MM.1S (cell line): ENCODE measurements at regions not wholly inside any gene's neighbourhood (a gene's known extent, or its start where the extent isn't known, plus 50 kb on each side); places are given as distances from the start of the nearest gene placed in this dataset.

ENCODE experiments used
- DNase-seq: peaks from one replicate; pipeline ENCODE4 v3.0.0-alpha.2; 2015
- H2AFZ ChIP-seq: fragments of 300-600 bp; sonication (generic); 2 replicates; pipeline ENCODE4 v1.6.0; 2016; ENCODE audit warnings: antibody characterized with exemption, low read length
- H3F3A ChIP-seq: fragments of 300-600 bp; sonication (generic); 2 replicates; pipeline ENCODE4 v1.6.1; 2016; ENCODE audit warnings: mild to moderate bottlenecking, antibody characterized with exemption, low read length, moderate library complexity, mixed read lengths; ENCODE audit not compliant: insufficient read depth
- H3K27ac ChIP-seq: fragments of 300-600 bp; sonication (generic); 2 replicates; pipeline ENCODE4 v1.5.1; 2016; ENCODE audit warnings: mild to moderate bottlenecking, low read length
- H3K27me3 ChIP-seq: fragments of 300-600 bp; sonication (generic); replicated peaks from 2 replicates; pipeline ENCODE4 v1.6.0; 2016; ENCODE audit warnings: low read length; ENCODE audit not compliant: insufficient read depth
- H3K36me3 ChIP-seq: fragments of 300-600 bp; sonication (generic); replicated peaks from 2 replicates; pipeline ENCODE4 v1.6.1; 2016; ENCODE audit warnings: mild to moderate bottlenecking, low read length, mixed read lengths; ENCODE audit not compliant: insufficient read depth
- H3K4me1 ChIP-seq: fragments of 300-600 bp; sonication (generic); 2 replicates; pipeline ENCODE4 v1.6.1; 2016; ENCODE audit warnings: low read length, mixed read lengths
- H3K4me2 ChIP-seq: fragments of 300-600 bp; sonication (generic); 2 replicates; pipeline ENCODE4 v1.6.0; 2016; ENCODE audit warnings: low read depth, low read length
- H3K4me3 ChIP-seq: fragments of 300-600 bp; sonication (generic); 2 replicates; pipeline ENCODE4 v1.5.1; 2016; ENCODE audit warnings: low read length, mixed read lengths
- H3K79me2 ChIP-seq: fragments of 300-600 bp; sonication (generic); 2 replicates; pipeline ENCODE4 v1.6.1; 2016; ENCODE audit warnings: mixed run types, low read length, mixed read lengths
- H3K9ac ChIP-seq: fragments of 300-600 bp; sonication (generic); 2 replicates; pipeline ENCODE4 v1.6.1; 2016; ENCODE audit warnings: low read length, mixed read lengths
- H3K9me2 ChIP-seq: fragments of 300-600 bp; sonication (generic); replicated peaks from 2 replicates; pipeline ENCODE4 v1.6.1; 2016; ENCODE audit warnings: mild to moderate bottlenecking, low read length, mixed read lengths; ENCODE audit not compliant: insufficient read depth
- H3K9me3 ChIP-seq: fragments of 300-600 bp; sonication (generic); replicated peaks from 2 replicates; pipeline ENCODE4 v1.6.1; 2016; ENCODE audit warnings: mild to moderate bottlenecking, low read length, mixed read lengths; ENCODE audit not compliant: insufficient read depth
- H4K20me1 ChIP-seq: fragments of 300-600 bp; sonication (generic); 2 replicates; pipeline ENCODE4 v1.6.1; 2016; ENCODE audit warnings: mild to moderate bottlenecking, low read length, moderate library complexity, mixed read lengths; ENCODE audit not compliant: insufficient read depth
- EZH2 ChIP-seq: fragments of 300-600 bp; sonication (generic); optimal IDR thresholded peaks from 2 replicates; pipeline ENCODE3; 2017; ENCODE audit warnings: low read depth, mild to moderate bottlenecking, antibody characterized with exemption, low read length, mixed read lengths
- EZH2phosphoT487 ChIP-seq: fragments of 300-600 bp; sonication (generic); IDR thresholded peaks from 2 replicates; pipeline ENCODE4 v1.6.1; 2018; ENCODE audit warnings: antibody characterized with exemption, low read length
- TF ChIP-seq, protein P1 (sequence below): fragments of 300-600 bp; sonication (generic); IDR thresholded peaks from 2 replicates; pipeline ENCODE4 v1.5.1; 2016; ENCODE audit warnings: antibody characterized with exemption, low read length, mixed read lengths

DNA sequence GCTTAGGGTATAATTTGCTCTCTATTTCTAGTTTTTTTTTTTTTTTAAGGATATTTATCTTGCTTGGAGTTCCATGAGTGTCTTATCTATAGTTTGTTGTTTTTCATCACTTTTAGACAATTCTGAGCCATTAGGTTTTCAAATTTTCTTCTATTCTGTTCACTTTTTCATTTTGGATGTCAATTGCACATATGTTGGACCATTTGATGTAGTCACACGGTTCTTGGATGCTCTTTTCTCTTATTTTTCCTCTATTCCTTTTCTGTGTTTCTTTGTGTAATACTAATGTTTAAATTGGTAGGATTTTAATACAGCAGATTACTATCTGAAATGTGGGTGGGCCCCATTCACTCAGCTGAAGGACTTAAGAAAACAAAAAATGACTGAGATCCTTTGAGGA lies 292.6 kb downstream of the CALCRL start:
- Histone ChIP-seq H3K27ac (no peak overlapping the region), H3K9me3 (no peaks in the 10 kb centered on the region), H3K9me2 (no peaks in the 10 kb centered on the region), H3K27me3 (no peaks in the 10 kb centered on the region), H3K4me2 (no peak overlapping the region), H3K4me3 (no peak overlapping the region), H3K79me2 (no peaks in the 10 kb centered on the region), H3F3A (no peaks in the 10 kb centered on the region), H3K4me1 (no peaks in the 10 kb centered on the region), H2AFZ (no peak overlapping the region), H3K36me3 (no peaks in the 10 kb centered on the region), H3K9ac (no peak overlapping the region), H4K20me1 (no peaks in the 10 kb centered on the region)
- no peak for TF ChIP-seq EZH2phosphoT487
- TF ChIP-seq EZH2: no peak
- TF ChIP-seq, protein P1, sequence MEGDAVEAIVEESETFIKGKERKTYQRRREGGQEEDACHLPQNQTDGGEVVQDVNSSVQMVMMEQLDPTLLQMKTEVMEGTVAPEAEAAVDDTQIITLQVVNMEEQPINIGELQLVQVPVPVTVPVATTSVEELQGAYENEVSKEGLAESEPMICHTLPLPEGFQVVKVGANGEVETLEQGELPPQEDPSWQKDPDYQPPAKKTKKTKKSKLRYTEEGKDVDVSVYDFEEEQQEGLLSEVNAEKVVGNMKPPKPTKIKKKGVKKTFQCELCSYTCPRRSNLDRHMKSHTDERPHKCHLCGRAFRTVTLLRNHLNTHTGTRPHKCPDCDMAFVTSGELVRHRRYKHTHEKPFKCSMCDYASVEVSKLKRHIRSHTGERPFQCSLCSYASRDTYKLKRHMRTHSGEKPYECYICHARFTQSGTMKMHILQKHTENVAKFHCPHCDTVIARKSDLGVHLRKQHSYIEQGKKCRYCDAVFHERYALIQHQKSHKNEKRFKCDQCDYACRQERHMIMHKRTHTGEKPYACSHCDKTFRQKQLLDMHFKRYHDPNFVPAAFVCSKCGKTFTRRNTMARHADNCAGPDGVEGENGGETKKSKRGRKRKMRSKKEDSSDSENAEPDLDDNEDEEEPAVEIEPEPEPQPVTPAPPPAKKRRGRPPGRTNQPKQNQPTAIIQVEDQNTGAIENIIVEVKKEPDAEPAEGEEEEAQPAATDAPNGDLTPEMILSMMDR: no peak
- DNase-seq: no peak

DNA sequence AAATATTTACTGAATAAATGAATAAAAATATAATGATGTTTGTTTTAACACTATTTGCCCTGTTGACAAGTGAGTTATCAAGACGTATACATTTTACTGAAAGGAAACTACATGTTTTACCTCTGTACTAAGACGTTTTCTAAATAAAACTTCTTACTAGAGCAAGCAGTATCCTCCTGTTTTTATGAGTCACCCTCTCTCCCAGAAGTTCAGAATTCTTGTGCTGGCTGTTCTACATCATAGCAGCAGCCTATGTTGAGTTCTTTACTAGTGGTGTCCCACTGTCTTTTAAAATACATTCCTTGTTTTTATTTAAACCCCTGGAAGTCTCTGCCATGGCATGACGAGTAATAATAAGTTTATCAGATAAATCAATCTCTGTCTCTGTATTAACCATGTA lies 297.4 kb downstream of the CALCRL start:
- H3K27ac ChIP-seq: no peak overlapping the region
- H3K4me1 ChIP-seq: no peaks in the 10 kb centered on the region
- no peaks in the 10 kb centered on the region for H4K20me1 ChIP-seq
- no peak overlapping the region for H2AFZ ChIP-seq
- no peaks in the 10 kb centered on the region for H3K9me2 ChIP-seq
- H3K4me2 ChIP-seq: no peak overlapping the region
- H3K79me2 ChIP-seq: no peaks in the 10 kb centered on the region
- H3K4me3 ChIP-seq: no peak overlapping the region
- no peak overlapping the region for H3K9ac ChIP-seq
- TF ChIP-seq EZH2 (no peak), EZH2phosphoT487 (no peak)
- TF ChIP-seq, protein P1: no peak
- no peaks in the 10 kb centered on the region for H3K36me3 ChIP-seq
- DNase-seq: no peak
- H3K27me3 ChIP-seq: no peaks in the 10 kb centered on the region
- H3K9me3 ChIP-seq: no peaks in the 10 kb centered on the region
- no peaks in the 10 kb centered on the region for H3F3A ChIP-seq

DNA sequence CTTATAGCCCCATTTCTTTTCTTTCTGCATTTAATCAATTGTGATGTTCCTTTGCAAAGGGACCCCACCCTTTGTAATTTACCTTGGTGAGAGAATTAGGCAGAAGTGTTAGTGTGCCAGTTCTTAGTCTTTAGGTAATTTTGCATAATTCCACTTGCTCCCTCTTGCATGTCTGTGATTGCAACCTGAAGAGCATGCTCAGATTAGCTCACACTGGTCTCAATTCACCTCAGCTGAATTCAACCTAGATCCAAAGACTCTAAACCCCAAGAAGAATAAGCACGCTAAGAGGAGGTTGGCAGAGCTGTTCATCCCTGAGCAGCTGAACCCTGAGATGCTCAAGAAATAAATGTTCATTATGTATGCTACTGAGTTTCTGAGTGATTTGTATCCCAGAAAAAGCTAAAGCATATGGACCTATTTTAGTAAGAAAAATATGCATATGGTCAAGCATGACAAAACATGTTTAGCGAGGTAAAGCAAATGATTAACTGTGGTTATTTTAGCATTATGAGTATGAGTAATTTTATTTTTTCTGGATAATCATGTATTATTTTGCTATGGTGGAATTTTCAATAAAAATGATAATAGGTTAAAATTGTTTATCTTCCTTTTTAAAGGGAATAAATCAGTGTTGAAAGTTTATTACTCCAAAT lies 299.2 kb upstream of the ZSWIM2 start:
- no peak for DNase-seq
- Histone ChIP-seq H2AFZ (no peak overlapping the region), H3K4me2 (no peak overlapping the region), H3K27me3 (no peaks in the 10 kb centered on the region), H3K4me3 (no peak overlapping the region), H3K9ac (no peak overlapping the region), H3K27ac (no peak overlapping the region), H3K36me3 (no peaks in the 10 kb centered on the region), H3K79me2 (no peaks in the 10 kb centered on the region), H4K20me1 (no peaks in the 10 kb centered on the region), H3K9me3 (no peaks in the 10 kb centered on the region), H3K4me1 (no peaks in the 10 kb centered on the region), H3F3A (no peaks in the 10 kb centered on the region), H3K9me2 (no peaks in the 10 kb centered on the region)
- TF ChIP-seq EZH2phosphoT487 (no peak), EZH2 (no peak)
- TF ChIP-seq, protein P1: no peak
